ENCODE measurements at regions not wholly inside any gene's neighbourhood (a gene's known extent, or its start where the extent isn't known, plus 50 kb on each side); places are given as distances from the start of the nearest gene placed in this dataset.

- Mint-ChIP-seq H3K4me3 (no peak overlapping the region), H3K27ac (no peak overlapping the region), H3K27me3 (ENCODE audit: low read depth in 3 of 3) (no peaks in the 10 kb centered on the region), H3K9me3 (peaks cover 0 to 8% (median 3%) of the 10 kb centered on the region in 7 donors), H3K4me1 (no peaks in the 10 kb centered on the region), H3K36me3 (no peaks in the 10 kb centered on the region)
- Histone ChIP-seq H2AFZ (ENCODE audit: insufficient read depth, low read depth, low read length, poor library complexity, severe bottlenecking) (no peak overlapping the region), H3K4me3 (replicated peaks in 1 of 3; ENCODE audit: low read depth in 2 of 3, low read length in 3 of 3) (no peak overlapping the region), H3K27ac (ENCODE audit: low read depth in 1 of 2, low read length in 2 of 2) (no peak overlapping the region), H3K4me2 (replicated peaks; ENCODE audit: extremely low read depth, low read length, poor library complexity, severe bottlenecking) (no peak overlapping the region), H4K20me1 (ENCODE audit: insufficient read depth, low read length) (no peaks in the 10 kb centered on the region), H3K36me3 (replicated peaks in 1 of 2; ENCODE audit: control insufficient read depth in 1 of 2, insufficient read depth in 2 of 2, low read length in 2 of 2) (no peaks in the 10 kb centered on the region), H3K79me2 (ENCODE audit: insufficient read depth, low read length) (no peaks in the 10 kb centered on the region), H3K27me3 (ENCODE audit: control insufficient read depth in 2 of 2, insufficient read depth in 2 of 2, low read length in 2 of 2) (no peaks in the 10 kb centered on the region), H3K9me3 (replicated peaks in 1 of 2; ENCODE audit: control insufficient read depth in 1 of 2, insufficient read depth in 1 of 2, low read length in 2 of 2) (peaks cover 5 to 10% of the 10 kb centered on the region in 2 donors), H3K9ac (ENCODE audit: insufficient read depth, low read length, poor library complexity, severe bottlenecking) (no peak overlapping the region), H3K4me1 (ENCODE audit: control insufficient read depth in 1 of 2, insufficient read depth in 2 of 2, low read length in 2 of 2) (no peaks in the 10 kb centered on the region)
- no peak for TF ChIP-seq CTCF (IDR thresholded peaks at IDR 0.05)
- intact Hi-C loops (cut with micrococcal nuclease): no loop called here
- DNase-seq: no peak
- WGBS (ENCODE audit: insufficient coverage): no CpG with 5 or more reads among the region's 1 CpG
Observed at GRCh38 chr11:98136357-98136756, 884.4 kb upstream of the CNTN5 start.

- H3K9me3 Mint-ChIP-seq: peaks cover 0 to 8% (median 3%) of the 10 kb centered on the region in 7 donors
- TF ChIP-seq CTCF (IDR thresholded peaks at IDR 0.05): no peak
- no peaks in the 10 kb centered on the region for H3K36me3 Mint-ChIP-seq
- DNase-seq: no peak
- no peaks in the 10 kb centered on the region for H3K79me2 ChIP-seq (ENCODE audit: insufficient read depth, low read length)
- no peaks in the 10 kb centered on the region for H3K4me1 Mint-ChIP-seq
- no peak overlapping the region for H3K27ac Mint-ChIP-seq
- H3K27me3 Mint-ChIP-seq (ENCODE audit: low read depth in 3 of 3): no peaks in the 10 kb centered on the region
- intact Hi-C loops (cut with micrococcal nuclease): no loop called here
- H2AFZ ChIP-seq (ENCODE audit: insufficient read depth, low read depth, low read length, poor library complexity, severe bottlenecking): no peak overlapping the region
- no peak overlapping the region for H3K27ac ChIP-seq (ENCODE audit: low read depth in 1 of 2, low read length in 2 of 2)
- no peaks in the 10 kb centered on the region for H3K27me3 ChIP-seq (ENCODE audit: control insufficient read depth in 2 of 2, insufficient read depth in 2 of 2, low read length in 2 of 2)
- H3K9me3 ChIP-seq (replicated peaks in 1 of 2; ENCODE audit: control insufficient read depth in 1 of 2, insufficient read depth in 1 of 2, low read length in 2 of 2): peaks cover 5 to 8% of the 10 kb centered on the region in 2 donors
- H3K4me1 ChIP-seq (ENCODE audit: control insufficient read depth in 1 of 2, insufficient read depth in 2 of 2, low read length in 2 of 2): no peaks in the 10 kb centered on the region
- H3K36me3 ChIP-seq (replicated peaks in 1 of 2; ENCODE audit: control insufficient read depth in 1 of 2, insufficient read depth in 2 of 2, low read length in 2 of 2): no peaks in the 10 kb centered on the region
- no peak overlapping the region for H3K4me3 ChIP-seq (replicated peaks in 1 of 3; ENCODE audit: low read depth in 2 of 3, low read length in 3 of 3)
- no peak overlapping the region for H3K9ac ChIP-seq (ENCODE audit: insufficient read depth, low read length, poor library complexity, severe bottlenecking)
- H4K20me1 ChIP-seq (ENCODE audit: insufficient read depth, low read length): no peaks in the 10 kb centered on the region
- no peak overlapping the region for H3K4me3 Mint-ChIP-seq
- H3K4me2 ChIP-seq (replicated peaks; ENCODE audit: extremely low read depth, low read length, poor library complexity, severe bottlenecking): no peak overlapping the region
- no CpG with 5 or more reads among the region's 3 CpGs for WGBS (ENCODE audit: insufficient coverage)
Observed at GRCh38 chr11:98137437-98137836, 883.3 kb upstream of the CNTN5 start.

Measured in CD14-positive monocyte (primary cell).